GM11168 (cell line): ENCODE measurements at regions not wholly inside any gene's neighbourhood (a gene's known extent, or its start where the extent isn't known, plus 50 kb on each side); places are given as distances from the start of the nearest gene placed in this dataset.

Experiments
- in situ Hi-C: fragments of 300-500 bp; cut with MboI; formaldehyde crosslinking; loops from one replicate; pipeline ENCODE4 v1.12.0; 2022; ENCODE audit warnings: low sequenced_read_pairs; ENCODE audit not compliant: unreplicated experiment

GRCh38 chr5:88377705-88378656 is 109.3 kb upstream of the TMEM161B start:
- in situ Hi-C loops: no loop called here

GRCh38 chr5:88377240-88377639 is 108.6 kb upstream of the TMEM161B start:
- in situ Hi-C loops: no loop called here

- in situ Hi-C loops: no loop called here
Observed at GRCh38 chr5:88376728-88377127, 108.1 kb upstream of the TMEM161B start.

GRCh38 chr5:88374391-88374790 is 105.7 kb upstream of the TMEM161B start:
- in situ Hi-C loops: no loop called here

GRCh38 chr5:88370824-88371223 is 102.2 kb upstream of the TMEM161B start:
- in situ Hi-C loops: no loop called here

- in situ Hi-C loops: loop anchor here (5.0 kb wide), 1 partner anchor 104 kb away; no protein-coding TSS in a partner anchor
Observed at GRCh38 chr5:88368201-88368600, 99.6 kb upstream of the TMEM161B start.

GRCh38 chr5:88364991-88365390 is 96.3 kb upstream of the TMEM161B start:
- in situ Hi-C loops: loop anchor here (5.0 kb wide), 1 partner anchor 107 kb away; no protein-coding TSS in a partner anchor

- in situ Hi-C loops: no loop called here
Observed at GRCh38 chr5:88355490-88356050, 86.9 kb upstream of the TMEM161B start.

GRCh38 chr5:88325868-88326267 is 57.2 kb upstream of the TMEM161B start:
- in situ Hi-C loops: no loop called here

- in situ Hi-C loops: no loop called here
Observed at GRCh38 chr5:88322785-88323184, 54.1 kb upstream of the TMEM161B start.
